HepG2 (cell line): ENCODE measurements at regions not wholly inside any gene's neighbourhood (a gene's known extent, or its start where the extent isn't known, plus 50 kb on each side); places are given as distances from the start of the nearest gene placed in this dataset.
A peak's percentile ranks its signal among the peaks of the same experiment; 100 is the strongest.

Experiments
- BHLHE40 ChIP-seq: IDR thresholded peaks from 2 replicates; pipeline ENCODE4 v1.6.1; 2011; ENCODE audit warnings: low read length, improper control_type of control experiment
- DNMT1 ChIP-seq: sonication (generic); formaldehyde crosslinking; IDR thresholded peaks from 2 replicates; pipeline ENCODE4 v1.5.1; 2020; ENCODE audit warnings: mild to moderate bottlenecking, missing genetic modification reagents
- EEA1 ChIP-seq: sonication (generic); formaldehyde crosslinking; IDR thresholded peaks from 2 replicates; pipeline ENCODE4 v1.5.1; 2020; ENCODE audit warnings: mild to moderate bottlenecking, missing genetic modification reagents, borderline replicate concordance
- GABPB1 ChIP-seq: IDR thresholded peaks from 2 replicates; pipeline ENCODE4 v1.6.1; 2016; ENCODE audit warnings: mild to moderate bottlenecking, missing genetic modification reagents, moderate library complexity, missing compliant biosample characterization
- GTF2F1 ChIP-seq: fragments of 150-350 bp; IDR thresholded peaks from 2 replicates; pipeline ENCODE4 v1.6.1; 2014; ENCODE audit warnings: low read length
- IRF9 ChIP-seq: sonication (generic); formaldehyde crosslinking; IDR thresholded peaks from 2 replicates; pipeline ENCODE4 v1.8.0; 2022; ENCODE audit warnings: missing genetic modification reagents, mild to moderate bottlenecking, borderline replicate concordance
- KDM4B ChIP-seq: sonication (generic); formaldehyde crosslinking; IDR thresholded peaks from 2 replicates; pipeline ENCODE4 v1.4.0; 2020; ENCODE audit warnings: missing genetic modification reagents
- KDM6A ChIP-seq: IDR thresholded peaks from 2 replicates; pipeline ENCODE4 v1.6.1; 2016; ENCODE audit warnings: low read depth
- KLF12 ChIP-seq: sonication (generic); formaldehyde crosslinking; IDR thresholded peaks from 2 replicates; pipeline ENCODE4 v1.4.0; 2020; ENCODE audit warnings: missing genetic modification reagents, borderline replicate concordance
- MED13 ChIP-seq: sonication (generic); formaldehyde crosslinking; IDR thresholded peaks from 2 replicates; pipeline ENCODE4 v1.5.0; 2020; ENCODE audit warnings: missing genetic modification reagents
- MTF2 ChIP-seq: sonication (generic); formaldehyde crosslinking; IDR thresholded peaks from 2 replicates; pipeline ENCODE4 v1.5.0; 2020; ENCODE audit warnings: missing genetic modification reagents, borderline replicate concordance
- PRDM4 ChIP-seq: sonication (generic); formaldehyde crosslinking; IDR thresholded peaks from 2 replicates; pipeline ENCODE4 v1.9.0; 2021; ENCODE audit warnings: missing genetic modification reagents, borderline replicate concordance
- RAD21 ChIP-seq: fragments of 450-650 bp; formaldehyde crosslinking; IDR thresholded peaks from 2 replicates; pipeline ENCODE4 v1.5.0; 2020; ENCODE audit warnings: mild to moderate bottlenecking
- REPIN1 ChIP-seq: sonication (generic); formaldehyde crosslinking; IDR thresholded peaks from 2 replicates; pipeline ENCODE4 v1.8.0; 2022; ENCODE audit warnings: missing genetic modification reagents, low read depth, mild to moderate bottlenecking, borderline replicate concordance
- SOX13 ChIP-seq, 3 experiments: fragments of 450-650 bp in 1 of 3; sonication (generic) in 1 of 3; formaldehyde crosslinking in 1 of 3; IDR thresholded peaks in 2 of 3; conservative IDR thresholded peaks in 1 of 3; 2 replicates each; pipeline versions ENCODE4 v1.5.0 to v1.6.1; 2016 to 2020; ENCODE audit warnings: antibody characterized with exemption in 1 of 3, mild to moderate bottlenecking in 1 of 3, missing compliant biosample characterization in 1 of 3, missing genetic modification reagents in 1 of 3, moderate library complexity in 1 of 3
- SPEN ChIP-seq: sonication (generic); formaldehyde crosslinking; IDR thresholded peaks from 2 replicates; pipeline ENCODE4 v1.5.1; 2020; ENCODE audit warnings: low read depth, mild to moderate bottlenecking, missing genetic modification reagents
- ZFP37 ChIP-seq: sonication (generic); formaldehyde crosslinking; IDR thresholded peaks from 2 replicates; pipeline ENCODE4 v1.4.0; 2020; ENCODE audit warnings: missing genetic modification reagents, borderline replicate concordance
- ZFYVE20 ChIP-seq: sonication (generic); formaldehyde crosslinking; IDR thresholded peaks from 2 replicates; pipeline ENCODE4 v1.8.0; 2023; ENCODE audit warnings: low read depth, mild to moderate bottlenecking, moderate library complexity, missing genetic modification reagents, borderline replicate concordance
- ZHX1 ChIP-seq: sonication (generic); formaldehyde crosslinking; IDR thresholded peaks from 2 replicates; pipeline ENCODE4 v1.8.1; 2022; ENCODE audit warnings: low read depth, mild to moderate bottlenecking, missing genetic modification reagents
- ZNF230 ChIP-seq: sonication (generic); formaldehyde crosslinking; IDR thresholded peaks from 2 replicates; pipeline ENCODE4 v1.4.0; 2020; ENCODE audit warnings: mild to moderate bottlenecking, missing genetic modification reagents
- ZNF292 ChIP-seq: sonication (generic); formaldehyde crosslinking; IDR thresholded peaks from 2 replicates; pipeline ENCODE4 v1.8.1; 2022; ENCODE audit warnings: mild to moderate bottlenecking, low read depth, missing genetic modification reagents, borderline replicate concordance
- ZNF468 ChIP-seq: sonication (generic); formaldehyde crosslinking; IDR thresholded peaks from 2 replicates; pipeline ENCODE4 v1.8.0; 2022; ENCODE audit warnings: mild to moderate bottlenecking, moderate library complexity, missing genetic modification reagents
- ZNF564 ChIP-seq: sonication (generic); formaldehyde crosslinking; IDR thresholded peaks from 2 replicates; pipeline ENCODE4 v1.8.1; 2023; ENCODE audit warnings: mild to moderate bottlenecking, missing genetic modification reagents
- ZNF576 ChIP-seq: sonication (generic); formaldehyde crosslinking; IDR thresholded peaks from 2 replicates; pipeline ENCODE4 v1.4.0; 2020; ENCODE audit warnings: mild to moderate bottlenecking, missing genetic modification reagents

- TF ChIP-seq EEA1 (CRISPR knock-in tag) (no peak), KDM6A (CRISPR knock-in tag) (no peak), ZNF230 (CRISPR knock-in tag) (no peak), ZHX1 (peak; percentile 86; the same call in 1 of the 2 replicates), SPEN (CRISPR knock-in tag) (no peak), ZNF564 (CRISPR knock-in tag) (peak; percentile 100), ZNF576 (CRISPR knock-in tag) (no peak), ZNF468 (no peak), RAD21 (no peak), KLF12 (CRISPR knock-in tag) (no peak), SOX13 (IDR thresholded peaks at IDR 0.05) (no peak), SOX13 (CRISPR knock-in tag; conservative IDR thresholded peaks at IDR 0.05 in 1 of 2, IDR thresholded peaks at IDR 0.05 in 1 of 2) (no peak), GTF2F1 (no peak), ZFYVE20 (CRISPR knock-in tag) (no peak), MED13 (CRISPR knock-in tag) (no peak), BHLHE40 (no peak), DNMT1 (CRISPR knock-in tag) (no peak), MTF2 (no peak), PRDM4 (no peak), REPIN1 (CRISPR knock-in tag) (no peak), GABPB1 (CRISPR knock-in tag) (peak; percentile 45; the same call in 1 of the 2 replicates), ZFP37 (CRISPR knock-in tag) (no peak), ZNF292 (CRISPR knock-in tag) (no peak), IRF9 (CRISPR knock-in tag) (peak; percentile 13; the same call in 1 of the 2 replicates), KDM4B (CRISPR knock-in tag) (no peak)
These were observed 108.1 kb downstream of the CEBPB start (continued) for GRCh38 chr20:50298554-50299324.
